K562 (cell line): ENCODE measurements at regions not wholly inside any gene's neighbourhood (a gene's known extent, or its start where the extent isn't known, plus 50 kb on each side); places are given as distances from the start of the nearest gene placed in this dataset.

Experiments
- FOS ChIP-seq: IDR thresholded peaks from 3 replicates; pipeline ENCODE4 v1.6.1; 2011; ENCODE audit not compliant: insufficient read length; ENCODE audit errors: extremely low read depth
- NONO ChIP-seq, 2 experiments: fragments of 200-400 bp in 1 of 2; fragments of 450-650 bp in 1 of 2; formaldehyde crosslinking in 1 of 2; IDR thresholded peaks; 2 replicates each; pipeline ENCODE4 v1.6.1; 2017; ENCODE audit warnings: low read depth in 2 of 2, mild to moderate bottlenecking in 2 of 2, moderate library complexity in 2 of 2, low read length in 1 of 2
- NR2F6 ChIP-seq: fragments of 450-650 bp; formaldehyde crosslinking; IDR thresholded peaks from 2 replicates; pipeline ENCODE4 v1.4.0; 2020; ENCODE audit warnings: mild to moderate bottlenecking
- YY1 ChIP-seq, 3 experiments: IDR thresholded peaks; 2 replicates each; pipeline ENCODE4 v1.6.1; 2011; ENCODE audit warnings: low read length in 2 of 3, mild to moderate bottlenecking in 2 of 3, moderate library complexity in 2 of 3, borderline replicate concordance in 1 of 3, control low read depth in 1 of 3, low read depth in 1 of 3; ENCODE audit not compliant: insufficient read depth in 3 of 3, insufficient replicate concordance in 2 of 3, control insufficient read depth in 1 of 3, insufficient read length in 1 of 3; ENCODE audit errors: extremely low read depth in 1 of 3
- TF ChIP-seq, protein P1 (sequence below), 3 experiments: IDR thresholded peaks in 2 of 3; conservative IDR thresholded peaks in 1 of 3; 2 replicates each; pipeline ENCODE4 v1.5.1; 2011 to 2012; ENCODE audit warnings: low read length in 3 of 3, mild to moderate bottlenecking in 3 of 3, control low read depth in 2 of 3, improper control_type of control experiment in 1 of 3, inconsistent platforms in 1 of 3, low read depth in 1 of 3, mixed read lengths in 1 of 3, moderate library complexity in 1 of 3; ENCODE audit not compliant: insufficient read depth in 2 of 3
- TF ChIP-seq, protein P2 (sequence below): fragments of 450-650 bp; conservative IDR thresholded peaks from 2 replicates; pipeline ENCODE4 v1.6.1; 2016; ENCODE audit warnings: missing genetic modification characterization, low read depth, mild to moderate bottlenecking, missing compliant biosample characterization, moderate library complexity
- TF ChIP-seq, protein P3 (sequence below): fragments of 450-650 bp; IDR thresholded peaks from 2 replicates; pipeline ENCODE4 v1.6.1; 2016; ENCODE audit warnings: low read depth
- TF ChIP-seq, protein P4 (sequence below): fragments of 250-450 bp; sonication (Bioruptor Pico); IDR thresholded peaks from 2 replicates; pipeline ENCODE4 v1.5.0; 2022; ENCODE audit warnings: mild to moderate bottlenecking
- TF ChIP-seq, protein P5 (sequence below): sonication (generic); formaldehyde crosslinking; IDR thresholded peaks from 2 replicates; pipeline ENCODE4 v1.8.1; 2022; ENCODE audit warnings: missing genetic modification reagents

DNA sequence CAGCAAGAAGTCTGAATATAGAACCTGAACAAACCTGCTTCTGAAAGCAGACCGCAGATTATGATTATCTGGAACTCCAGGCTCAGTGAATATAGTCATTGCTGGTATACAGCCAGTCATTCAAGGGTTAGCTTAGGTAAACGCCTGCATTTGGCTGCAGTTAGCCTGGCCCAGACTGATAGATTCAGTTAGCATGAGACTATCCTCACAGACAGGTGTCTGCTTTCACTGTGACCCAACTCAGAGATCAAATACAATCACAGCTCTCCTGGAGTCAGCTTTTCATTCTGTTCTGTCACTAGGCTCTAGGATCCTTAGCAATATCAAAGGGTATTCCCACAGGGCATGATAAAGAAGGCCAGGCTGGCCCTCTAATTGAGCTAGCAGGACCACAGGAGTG, 138.6 kb upstream of the PLCXD3 start:
- TF ChIP-seq, protein P1, sequence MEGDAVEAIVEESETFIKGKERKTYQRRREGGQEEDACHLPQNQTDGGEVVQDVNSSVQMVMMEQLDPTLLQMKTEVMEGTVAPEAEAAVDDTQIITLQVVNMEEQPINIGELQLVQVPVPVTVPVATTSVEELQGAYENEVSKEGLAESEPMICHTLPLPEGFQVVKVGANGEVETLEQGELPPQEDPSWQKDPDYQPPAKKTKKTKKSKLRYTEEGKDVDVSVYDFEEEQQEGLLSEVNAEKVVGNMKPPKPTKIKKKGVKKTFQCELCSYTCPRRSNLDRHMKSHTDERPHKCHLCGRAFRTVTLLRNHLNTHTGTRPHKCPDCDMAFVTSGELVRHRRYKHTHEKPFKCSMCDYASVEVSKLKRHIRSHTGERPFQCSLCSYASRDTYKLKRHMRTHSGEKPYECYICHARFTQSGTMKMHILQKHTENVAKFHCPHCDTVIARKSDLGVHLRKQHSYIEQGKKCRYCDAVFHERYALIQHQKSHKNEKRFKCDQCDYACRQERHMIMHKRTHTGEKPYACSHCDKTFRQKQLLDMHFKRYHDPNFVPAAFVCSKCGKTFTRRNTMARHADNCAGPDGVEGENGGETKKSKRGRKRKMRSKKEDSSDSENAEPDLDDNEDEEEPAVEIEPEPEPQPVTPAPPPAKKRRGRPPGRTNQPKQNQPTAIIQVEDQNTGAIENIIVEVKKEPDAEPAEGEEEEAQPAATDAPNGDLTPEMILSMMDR (IDR thresholded peaks at IDR 0.05 in 2 of 3, conservative IDR thresholded peaks at IDR 0.05 in 1 of 3; ENCODE audit: insufficient read depth in 2 of 3, low read depth in 1 of 3, low read length in 3 of 3) = no peak
- TF ChIP-seq, protein P2, sequence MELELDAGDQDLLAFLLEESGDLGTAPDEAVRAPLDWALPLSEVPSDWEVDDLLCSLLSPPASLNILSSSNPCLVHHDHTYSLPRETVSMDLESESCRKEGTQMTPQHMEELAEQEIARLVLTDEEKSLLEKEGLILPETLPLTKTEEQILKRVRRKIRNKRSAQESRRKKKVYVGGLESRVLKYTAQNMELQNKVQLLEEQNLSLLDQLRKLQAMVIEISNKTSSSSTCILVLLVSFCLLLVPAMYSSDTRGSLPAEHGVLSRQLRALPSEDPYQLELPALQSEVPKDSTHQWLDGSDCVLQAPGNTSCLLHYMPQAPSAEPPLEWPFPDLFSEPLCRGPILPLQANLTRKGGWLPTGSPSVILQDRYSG (tag) = no peak
- TF ChIP-seq YY1 (IDR thresholded peaks at IDR 0.05; ENCODE audit: borderline replicate concordance in 1 of 3, control insufficient read depth in 1 of 3, extremely low read depth in 1 of 3, insufficient read depth in 3 of 3, insufficient read length in 1 of 3, insufficient replicate concordance in 2 of 3, low read depth in 1 of 3, low read length in 2 of 3) (no peak), NONO (IDR thresholded peaks at IDR 0.05; ENCODE audit: low read depth in 2 of 2, low read length in 1 of 2) (no peak), NR2F6 (CRISPR knock-in tag) (no peak), FOS (no peak)
- TF ChIP-seq, protein P3, sequence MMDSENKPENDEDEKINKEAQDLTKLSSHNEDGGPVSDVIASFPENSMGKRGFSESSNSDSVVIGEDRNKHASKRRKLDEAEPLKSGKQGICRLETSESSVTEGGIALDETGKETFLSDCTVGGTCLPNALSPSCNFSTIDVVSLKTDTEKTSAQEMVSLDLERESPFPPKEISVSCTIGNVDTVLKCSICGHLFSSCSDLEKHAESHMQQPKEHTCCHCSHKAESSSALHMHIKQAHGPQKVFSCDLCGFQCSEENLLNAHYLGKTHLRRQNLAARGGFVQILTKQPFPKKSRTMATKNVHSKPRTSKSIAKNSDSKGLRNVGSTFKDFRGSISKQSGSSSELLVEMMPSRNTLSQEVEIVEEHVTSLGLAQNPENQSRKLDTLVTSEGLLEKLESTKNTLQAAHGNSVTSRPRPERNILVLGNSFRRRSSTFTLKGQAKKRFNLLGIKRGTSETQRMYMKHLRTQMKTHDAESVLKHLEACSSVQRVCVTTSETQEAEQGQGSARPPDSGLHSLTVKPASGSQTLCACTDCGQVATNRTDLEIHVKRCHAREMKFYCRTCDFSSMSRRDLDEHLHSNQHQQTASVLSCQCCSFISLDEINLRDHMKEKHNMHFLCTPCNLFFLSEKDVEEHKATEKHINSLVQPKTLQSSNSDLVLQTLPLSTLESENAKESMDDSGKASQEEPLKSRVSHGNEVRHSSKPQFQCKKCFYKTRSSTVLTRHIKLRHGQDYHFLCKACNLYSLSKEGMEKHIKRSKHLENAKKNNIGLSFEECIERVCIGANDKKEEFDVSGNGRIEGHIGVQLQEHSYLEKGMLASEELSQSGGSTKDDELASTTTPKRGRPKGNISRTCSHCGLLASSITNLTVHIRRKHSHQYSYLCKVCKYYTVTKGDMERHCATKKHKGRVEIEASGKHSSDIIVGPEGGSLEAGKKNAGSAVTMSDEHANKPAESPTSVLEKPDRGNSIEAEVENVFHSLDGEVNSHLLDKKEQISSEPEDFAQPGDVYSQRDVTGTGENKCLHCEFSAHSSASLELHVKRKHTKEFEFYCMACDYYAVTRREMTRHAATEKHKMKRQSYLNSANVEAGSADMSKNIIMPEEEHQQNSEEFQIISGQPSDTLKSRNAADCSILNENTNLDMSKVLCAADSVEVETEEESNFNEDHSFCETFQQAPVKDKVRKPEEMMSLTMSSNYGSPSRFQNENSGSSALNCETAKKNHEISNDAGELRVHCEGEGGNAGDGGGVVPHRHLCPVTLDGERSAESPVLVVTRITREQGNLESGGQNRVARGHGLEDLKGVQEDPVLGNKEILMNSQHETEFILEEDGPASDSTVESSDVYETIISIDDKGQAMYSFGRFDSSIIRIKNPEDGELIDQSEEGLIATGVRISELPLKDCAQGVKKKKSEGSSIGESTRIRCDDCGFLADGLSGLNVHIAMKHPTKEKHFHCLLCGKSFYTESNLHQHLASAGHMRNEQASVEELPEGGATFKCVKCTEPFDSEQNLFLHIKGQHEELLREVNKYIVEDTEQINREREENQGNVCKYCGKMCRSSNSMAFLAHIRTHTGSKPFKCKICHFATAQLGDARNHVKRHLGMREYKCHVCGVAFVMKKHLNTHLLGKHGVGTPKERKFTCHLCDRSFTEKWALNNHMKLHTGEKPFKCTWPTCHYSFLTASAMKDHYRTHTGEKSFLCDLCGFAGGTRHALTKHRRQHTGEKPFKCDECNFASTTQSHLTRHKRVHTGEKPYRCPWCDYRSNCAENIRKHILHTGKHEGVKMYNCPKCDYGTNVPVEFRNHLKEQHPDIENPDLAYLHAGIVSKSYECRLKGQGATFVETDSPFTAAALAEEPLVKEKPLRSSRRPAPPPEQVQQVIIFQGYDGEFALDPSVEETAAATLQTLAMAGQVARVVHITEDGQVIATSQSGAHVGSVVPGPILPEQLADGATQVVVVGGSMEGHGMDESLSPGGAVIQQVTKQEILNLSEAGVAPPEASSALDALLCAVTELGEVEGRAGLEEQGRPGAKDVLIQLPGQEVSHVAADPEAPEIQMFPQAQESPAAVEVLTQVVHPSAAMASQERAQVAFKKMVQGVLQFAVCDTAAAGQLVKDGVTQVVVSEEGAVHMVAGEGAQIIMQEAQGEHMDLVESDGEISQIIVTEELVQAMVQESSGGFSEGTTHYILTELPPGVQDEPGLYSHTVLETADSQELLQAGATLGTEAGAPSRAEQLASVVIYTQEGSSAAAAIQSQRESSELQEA = no peak
- TF ChIP-seq, protein P4, sequence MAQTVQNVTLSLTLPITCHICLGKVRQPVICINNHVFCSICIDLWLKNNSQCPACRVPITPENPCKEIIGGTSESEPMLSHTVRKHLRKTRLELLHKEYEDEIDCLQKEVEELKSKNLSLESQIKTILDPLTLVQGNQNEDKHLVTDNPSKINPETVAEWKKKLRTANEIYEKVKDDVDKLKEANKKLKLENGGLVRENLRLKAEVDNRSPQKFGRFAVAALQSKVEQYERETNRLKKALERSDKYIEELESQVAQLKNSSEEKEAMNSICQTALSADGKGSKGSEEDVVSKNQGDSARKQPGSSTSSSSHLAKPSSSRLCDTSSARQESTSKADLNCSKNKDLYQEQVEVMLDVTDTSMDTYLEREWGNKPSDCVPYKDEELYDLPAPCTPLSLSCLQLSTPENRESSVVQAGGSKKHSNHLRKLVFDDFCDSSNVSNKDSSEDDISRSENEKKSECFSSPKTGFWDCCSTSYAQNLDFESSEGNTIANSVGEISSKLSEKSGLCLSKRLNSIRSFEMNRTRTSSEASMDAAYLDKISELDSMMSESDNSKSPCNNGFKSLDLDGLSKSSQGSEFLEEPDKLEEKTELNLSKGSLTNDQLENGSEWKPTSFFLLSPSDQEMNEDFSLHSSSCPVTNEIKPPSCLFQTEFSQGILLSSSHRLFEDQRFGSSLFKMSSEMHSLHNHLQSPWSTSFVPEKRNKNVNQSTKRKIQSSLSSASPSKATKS (CRISPR knock-in tag) = no peak
- TF ChIP-seq, protein P5, sequence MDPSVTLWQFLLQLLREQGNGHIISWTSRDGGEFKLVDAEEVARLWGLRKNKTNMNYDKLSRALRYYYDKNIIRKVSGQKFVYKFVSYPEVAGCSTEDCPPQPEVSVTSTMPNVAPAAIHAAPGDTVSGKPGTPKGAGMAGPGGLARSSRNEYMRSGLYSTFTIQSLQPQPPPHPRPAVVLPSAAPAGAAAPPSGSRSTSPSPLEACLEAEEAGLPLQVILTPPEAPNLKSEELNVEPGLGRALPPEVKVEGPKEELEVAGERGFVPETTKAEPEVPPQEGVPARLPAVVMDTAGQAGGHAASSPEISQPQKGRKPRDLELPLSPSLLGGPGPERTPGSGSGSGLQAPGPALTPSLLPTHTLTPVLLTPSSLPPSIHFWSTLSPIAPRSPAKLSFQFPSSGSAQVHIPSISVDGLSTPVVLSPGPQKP (CRISPR knock-in tag) = no peak
